Small intestine (tissue), 7 donors: ENCODE measurements at regions not wholly inside any gene's neighbourhood (a gene's known extent, or its start where the extent isn't known, plus 50 kb on each side); places are given as distances from the start of the nearest gene placed in this dataset.

Experiments
- DNase-seq, 2 donors: peaks; one replicate each; pipeline versions ENCODE4 v3.0.0 to v3.0.0-alpha.2; 2013
- FAIRE-seq: peaks from 2 replicates; lab custom pipeline; 2012; peaks lifted over from hg19 to GRCh38; lab: Jason Lieb, UNC
- H3K27ac ChIP-seq, 3 donors: one replicate each; pipeline ENCODE4 v1.5.1; 2013; ENCODE audit warnings: low read length in 2 of 3, mild to moderate bottlenecking in 2 of 3, control low read depth in 1 of 3, inconsistent platforms in 1 of 3, low read depth in 1 of 3, moderate library complexity in 1 of 3
- H3K27me3 ChIP-seq, 3 donors: one replicate each; pipeline ENCODE4 v1.6.1; 2013; ENCODE audit warnings: low read length in 3 of 3, inconsistent platforms in 1 of 3; ENCODE audit not compliant: control insufficient read depth in 3 of 3, insufficient read depth in 3 of 3
- H3K36me3 ChIP-seq, 3 donors: one replicate each; pipeline ENCODE4 v1.6.1; 2013; ENCODE audit warnings: low read length in 3 of 3, inconsistent platforms in 1 of 3, low read depth in 1 of 3, mild to moderate bottlenecking in 1 of 3, moderate library complexity in 1 of 3; ENCODE audit not compliant: control insufficient read depth in 3 of 3, insufficient read depth in 2 of 3
- H3K4me1 ChIP-seq, 3 donors: one replicate each; pipeline ENCODE4 v1.6.1; 2013; ENCODE audit warnings: low read length in 2 of 3, inconsistent platforms in 1 of 3, low read depth in 1 of 3, mild to moderate bottlenecking in 1 of 3, moderate library complexity in 1 of 3; ENCODE audit not compliant: control insufficient read depth in 3 of 3, insufficient read depth in 2 of 3
- H3K4me3 ChIP-seq, 3 donors: one replicate each; pipeline ENCODE4 v1.5.1; 2013; ENCODE audit warnings: low read length in 3 of 3, control low read depth in 1 of 3, inconsistent platforms in 1 of 3, low read depth in 1 of 3, mild to moderate bottlenecking in 1 of 3, moderate library complexity in 1 of 3
- H3K9me3 ChIP-seq, 2 donors: one replicate each; pipeline ENCODE4 v1.6.1; 2013; ENCODE audit warnings: low read depth in 1 of 2, low read length in 1 of 2; ENCODE audit not compliant: control insufficient read depth in 2 of 2, insufficient read depth in 1 of 2
- WGBS, 3 donors: extraction: QIAGEN DNeasy Blood & Tissue Kit; methylation state at CpG; one replicate each; pipeline ENCODE4 v1.1.7; 2013; 5-methylcytosine and 5-hydroxymethylcytosine counted together
- donor health status: healthy with polysubstance abuse.
- donor health status: control.
- donor health status: control.
- donor health status: Bipolar disorder and iron deficiency.
- donor health status: healthy.

DNA sequence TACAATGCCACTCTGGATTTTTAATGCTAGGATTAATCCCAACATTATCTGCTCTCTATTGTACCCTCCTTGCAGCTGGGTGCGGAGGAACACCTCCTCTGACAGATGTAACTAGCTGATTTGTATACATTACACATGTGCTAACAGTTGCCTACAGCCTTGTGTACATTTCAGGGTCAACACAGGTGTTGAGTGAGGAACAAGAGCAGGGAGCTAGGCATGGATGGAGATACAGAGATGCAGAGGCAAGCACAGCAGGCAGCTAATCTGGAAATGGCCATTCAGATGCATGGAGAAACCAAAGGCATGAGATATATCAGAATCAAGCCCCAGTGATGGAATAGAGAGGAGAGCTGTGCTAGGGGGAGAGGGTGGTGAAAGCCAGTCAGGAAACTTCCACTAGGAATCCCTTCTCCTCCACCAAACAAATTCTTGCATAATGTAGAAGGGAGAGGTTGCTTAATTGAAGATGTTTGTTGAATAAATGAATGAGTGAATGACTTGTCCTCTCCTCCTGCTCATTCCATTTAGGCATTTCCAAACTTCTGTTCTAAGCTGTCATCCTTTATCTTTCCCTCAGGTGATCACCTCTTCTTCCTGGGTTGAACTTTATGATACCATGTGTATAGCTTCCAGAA, 313.2 kb downstream of the ATP23 start:
- DNase-seq (no peak), FAIRE-seq (no peak)
- Histone ChIP-seq H3K9me3 (no peaks in the 10 kb centered on the region), H3K4me3 (no peak overlapping the region), H3K4me1 (no peaks in the 10 kb centered on the region), H3K36me3 (no peaks in the 10 kb centered on the region), H3K27ac (no peak overlapping the region), H3K27me3 (peaks cover 0 to 4% (median 0%) of the 10 kb centered on the region in 3 donors)
- 42 to 55% (median 48%) methylated on average over 1 of the region's 1 CpG for WGBS, 3 donors

- Histone ChIP-seq H3K4me1 (no peaks in the 10 kb centered on the region), H3K36me3 (no peaks in the 10 kb centered on the region), H3K27me3 (no peaks in the 10 kb centered on the region), H3K27ac (no peak overlapping the region), H3K4me3 (no peak overlapping the region), H3K9me3 (no peaks in the 10 kb centered on the region)
- 85 to 94% (median 91%) methylated on average over 1 of the region's 1 CpG for WGBS, 3 donors
- DNase-seq (no peak), FAIRE-seq (no peak)
These were observed 321.4 kb downstream of the ATP23 start for GRCh38 chr12:58262796-58263195.

- no peaks in the 10 kb centered on the region for H3K4me1 ChIP-seq
- H3K4me3 ChIP-seq = no peak overlapping the region
- WGBS, 3 donors = 50 to 76% (median 56%) methylated on average over 1 of the region's 1 CpG
- no peaks in the 10 kb centered on the region for H3K36me3 ChIP-seq
- H3K9me3 ChIP-seq = no peaks in the 10 kb centered on the region
- no peak overlapping the region for H3K27ac ChIP-seq
- H3K27me3 ChIP-seq = no peaks in the 10 kb centered on the region
- FAIRE-seq (no peak), DNase-seq (no peak)
These were observed 322.4 kb downstream of the ATP23 start for GRCh38 chr12:58263816-58264215.

DNA sequence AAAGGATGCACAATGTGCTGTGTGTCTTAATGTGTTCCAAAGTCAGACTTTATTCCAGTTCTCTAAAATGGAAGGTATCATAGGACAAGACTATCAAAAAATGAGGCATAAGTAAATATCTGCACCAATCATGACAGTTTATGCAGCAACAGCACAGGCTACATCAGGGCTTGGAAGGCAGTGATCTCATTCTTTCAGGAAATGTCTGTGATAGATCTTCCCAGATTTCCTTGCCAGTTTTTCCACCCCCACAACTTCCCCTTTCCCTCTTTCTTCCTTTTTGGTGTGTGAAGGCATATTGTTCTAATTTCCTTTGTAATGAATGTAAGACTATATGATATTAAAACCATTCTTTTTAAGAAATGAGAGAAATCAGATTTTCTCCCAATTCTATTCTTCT, 326.7 kb downstream of the ATP23 start:
- H3K27me3 ChIP-seq = no peaks in the 10 kb centered on the region
- no peaks in the 10 kb centered on the region for H3K9me3 ChIP-seq
- H3K36me3 ChIP-seq = no peaks in the 10 kb centered on the region
- DNase-seq (no peak), FAIRE-seq (no peak)
- no peak overlapping the region for H3K27ac ChIP-seq
- H3K4me1 ChIP-seq = no peaks in the 10 kb centered on the region
- H3K4me3 ChIP-seq = no peak overlapping the region

- 72 to 81% (median 74%) methylated on average over 2 of the region's 2 CpGs for WGBS, 3 donors
- no peak overlapping the region for H3K4me3 ChIP-seq
- no peaks in the 10 kb centered on the region for H3K9me3 ChIP-seq
- FAIRE-seq (no peak), DNase-seq (no peak)
- H3K36me3 ChIP-seq = no peaks in the 10 kb centered on the region
- no peak overlapping the region for H3K27ac ChIP-seq
- no peaks in the 10 kb centered on the region for H3K4me1 ChIP-seq
- no peaks in the 10 kb centered on the region for H3K27me3 ChIP-seq
These were observed 328.1 kb downstream of the ATP23 start for GRCh38 chr12:58269476-58269875.

DNA sequence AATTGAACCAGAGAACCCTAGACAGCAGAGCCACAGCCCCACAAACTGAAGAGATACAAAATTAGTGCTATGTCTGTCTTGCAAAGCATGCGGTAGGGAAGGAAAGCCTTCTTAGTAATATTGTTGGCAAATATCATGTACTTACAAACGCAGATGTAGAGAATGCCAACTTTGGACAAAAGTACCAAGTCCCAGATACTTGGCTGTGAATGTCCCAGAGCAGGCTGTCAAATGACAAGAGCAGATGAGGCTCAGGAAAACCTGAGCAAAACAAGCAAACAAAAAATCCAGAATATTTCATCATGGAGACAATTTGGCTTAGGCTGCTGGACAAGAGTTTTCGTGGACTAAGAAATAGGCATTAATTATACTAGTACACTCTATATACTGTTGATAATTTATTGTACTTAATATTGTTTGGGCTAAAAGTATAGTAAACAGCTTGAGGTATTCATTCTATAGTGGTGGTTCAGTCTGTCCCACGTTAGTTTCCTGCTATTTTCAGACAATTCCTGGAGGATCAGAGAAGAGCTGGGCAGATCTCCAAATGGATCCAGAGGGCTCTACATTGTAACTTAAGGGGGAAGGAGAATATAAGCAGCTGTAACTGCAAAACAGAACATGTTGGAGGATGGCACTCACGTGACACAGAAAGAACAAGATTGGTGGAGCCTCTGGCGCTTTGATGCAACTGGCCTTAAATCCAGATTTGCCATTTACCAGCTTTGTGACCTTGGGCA, 329.8 kb downstream of the ATP23 start:
- H3K4me3 ChIP-seq = no peak overlapping the region
- peaks cover 0 to 2% of the 10 kb centered on the region in 2 donors for H3K9me3 ChIP-seq
- no peaks in the 10 kb centered on the region for H3K36me3 ChIP-seq
- H3K27me3 ChIP-seq = no peaks in the 10 kb centered on the region
- DNase-seq = no peak
- no peaks in the 10 kb centered on the region for H3K4me1 ChIP-seq
- H3K27ac ChIP-seq = no peak overlapping the region
- WGBS, 3 donors = 69 to 74% (median 72%) methylated on average over 6 of the region's 6 CpGs
- no peak for FAIRE-seq

- Histone ChIP-seq H3K4me1 (no peaks in the 10 kb centered on the region), H3K4me3 (no peak overlapping the region), H3K9me3 (peaks cover 0 to 10% of the 10 kb centered on the region in 2 donors), H3K27ac (no peak overlapping the region), H3K36me3 (no peaks in the 10 kb centered on the region), H3K27me3 (no peaks in the 10 kb centered on the region)
- no peak for FAIRE-seq
- DNase-seq = no peak
- 61 to 76% (median 72%) methylated on average over 3 of the region's 3 CpGs for WGBS, 3 donors
These were observed 331.1 kb downstream of the ATP23 start for GRCh38 chr12:58272461-58272860.

GRCh38 chr12:58277231-58277630, 335.9 kb downstream of the ATP23 start:
- Histone ChIP-seq H3K36me3 (no peaks in the 10 kb centered on the region), H3K27me3 (no peaks in the 10 kb centered on the region), H3K9me3 (peaks cover 0 to 20% of the 10 kb centered on the region in 2 donors), H3K4me1 (no peaks in the 10 kb centered on the region), H3K27ac (no peak overlapping the region), H3K4me3 (no peak overlapping the region)
- DNase-seq = no peak
- FAIRE-seq = no peak
- WGBS, 3 donors = 81 to 88% (median 82%) methylated on average over 1 of the region's 1 CpG
